GM19043 (cell line): ENCODE measurements at regions not wholly inside any gene's neighbourhood (a gene's known extent, or its start where the extent isn't known, plus 50 kb on each side); places are given as distances from the start of the nearest gene placed in this dataset.
A peak's percentile ranks its signal among the peaks of the same experiment; 100 is the strongest.
"Not testable (repeated sequence)": the region's sequence is repeated elsewhere in the genome, so short reads cannot be mapped to it uniquely, and the experiment has no call there.

Experiments used
- ATAC-seq: cut with Tn5 transposase; IDR thresholded peaks from one replicate; pipeline ENCODE4 v1.9.1; 2021; ENCODE audit warnings: low read depth; ENCODE audit not compliant: unreplicated experiment

DNA sequence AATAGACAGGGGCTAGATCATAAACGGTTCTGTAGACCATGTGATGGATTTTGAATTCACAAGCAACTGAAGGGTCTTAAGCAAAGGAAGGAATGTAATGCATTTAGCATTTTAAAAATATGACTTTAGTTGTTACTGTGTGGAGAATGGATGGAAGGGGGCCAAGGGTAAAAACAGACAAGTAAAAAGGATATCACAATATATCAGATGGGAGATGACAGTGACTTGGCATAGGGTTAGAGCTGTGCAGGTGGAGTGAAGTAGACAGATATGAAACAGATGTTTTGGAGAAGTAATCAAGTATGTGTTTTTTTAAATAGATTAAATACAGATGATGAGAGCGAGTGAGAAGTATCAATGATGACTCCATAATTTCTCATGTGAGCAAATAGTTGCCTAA, 1116.0 kb upstream of the TENM3 start:
- ATAC-seq: no peak

DNA sequence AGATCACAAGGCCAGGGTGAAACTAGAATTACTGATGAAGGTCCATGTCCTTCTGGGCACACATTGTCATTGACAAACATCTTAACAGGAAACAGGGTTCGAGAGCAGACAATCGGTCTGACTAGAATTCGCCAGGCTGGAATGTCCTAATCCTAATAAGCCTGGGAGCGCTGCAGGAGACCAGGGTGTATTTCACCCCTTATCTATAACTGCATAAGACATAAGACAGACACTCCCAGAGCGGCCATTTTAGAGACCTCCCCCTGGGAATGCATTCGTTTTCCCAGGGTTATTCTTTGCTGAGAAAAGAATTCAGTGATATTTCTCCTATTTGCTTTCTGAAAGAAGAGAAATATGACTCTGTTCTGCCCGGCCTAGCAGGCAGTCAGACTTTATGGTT, 1112.9 kb upstream of the TENM3 start:
- not testable (repeated sequence) for ATAC-seq

DNA sequence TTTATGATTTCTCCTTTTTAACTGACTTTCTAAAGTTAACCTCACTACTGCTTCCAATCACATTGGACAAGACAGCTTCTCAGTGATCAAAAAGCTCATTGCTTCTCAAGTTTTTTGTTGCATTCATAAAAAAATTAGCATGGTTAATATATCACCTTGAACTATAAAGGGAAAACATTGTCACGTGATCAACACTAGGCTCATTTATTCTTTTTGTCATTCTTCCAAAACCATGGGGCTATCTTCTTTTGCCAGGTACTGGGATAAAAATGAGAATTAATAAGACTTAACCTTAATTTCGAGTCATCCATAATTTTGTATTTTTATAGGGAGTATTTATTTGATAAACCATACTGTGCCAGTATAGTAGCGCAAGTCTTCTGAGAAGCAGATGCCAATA, 1105.9 kb upstream of the TENM3 start:
- ATAC-seq: no peak

DNA sequence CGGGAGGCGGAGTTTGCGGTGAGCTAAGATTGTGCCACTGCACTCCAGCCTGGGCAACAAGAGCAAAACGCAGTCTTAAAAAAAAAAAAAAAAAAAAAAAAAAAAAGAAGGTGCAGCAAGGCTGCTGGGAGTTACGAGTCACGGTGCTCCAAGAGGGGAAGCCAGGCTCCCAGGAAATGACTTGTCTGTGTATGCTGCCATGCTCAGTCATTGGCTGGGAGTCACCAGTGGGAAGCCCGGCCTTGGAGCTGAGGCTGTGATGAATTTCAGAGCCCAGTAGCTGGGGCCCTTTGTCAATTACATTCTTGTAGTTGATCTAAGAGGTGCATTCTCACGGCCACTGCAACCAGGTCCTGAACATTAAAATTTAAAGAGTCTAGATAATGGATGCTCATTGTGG, 1105.1 kb upstream of the TENM3 start:
- ATAC-seq: no peak

DNA sequence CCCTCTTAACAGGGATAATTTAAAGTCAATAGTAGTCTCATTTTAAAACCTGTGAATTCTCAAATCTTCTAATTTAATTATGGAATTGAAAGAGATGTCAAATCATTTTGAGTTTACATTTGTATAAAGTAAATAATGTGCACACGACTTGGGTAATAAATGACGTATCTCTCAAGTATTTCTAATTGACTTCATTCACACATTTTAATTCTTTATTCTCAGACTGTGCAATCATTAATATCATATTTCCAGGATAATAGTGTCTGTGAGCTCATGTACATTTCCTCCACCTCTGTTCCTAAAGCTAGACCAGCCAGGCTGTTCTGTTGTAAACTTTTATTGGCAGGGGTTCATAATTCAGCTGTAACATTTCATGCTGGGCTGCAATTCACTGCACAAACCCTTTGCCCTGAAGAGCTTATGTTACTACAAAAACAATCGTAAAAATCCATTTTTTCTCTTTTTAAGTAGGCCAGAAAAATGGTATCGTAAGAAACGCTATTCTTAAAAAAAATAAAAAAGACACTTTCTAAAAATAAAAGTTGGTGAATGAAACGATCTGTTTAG, 1103.1 kb upstream of the TENM3 start:
- ATAC-seq: no peak

DNA sequence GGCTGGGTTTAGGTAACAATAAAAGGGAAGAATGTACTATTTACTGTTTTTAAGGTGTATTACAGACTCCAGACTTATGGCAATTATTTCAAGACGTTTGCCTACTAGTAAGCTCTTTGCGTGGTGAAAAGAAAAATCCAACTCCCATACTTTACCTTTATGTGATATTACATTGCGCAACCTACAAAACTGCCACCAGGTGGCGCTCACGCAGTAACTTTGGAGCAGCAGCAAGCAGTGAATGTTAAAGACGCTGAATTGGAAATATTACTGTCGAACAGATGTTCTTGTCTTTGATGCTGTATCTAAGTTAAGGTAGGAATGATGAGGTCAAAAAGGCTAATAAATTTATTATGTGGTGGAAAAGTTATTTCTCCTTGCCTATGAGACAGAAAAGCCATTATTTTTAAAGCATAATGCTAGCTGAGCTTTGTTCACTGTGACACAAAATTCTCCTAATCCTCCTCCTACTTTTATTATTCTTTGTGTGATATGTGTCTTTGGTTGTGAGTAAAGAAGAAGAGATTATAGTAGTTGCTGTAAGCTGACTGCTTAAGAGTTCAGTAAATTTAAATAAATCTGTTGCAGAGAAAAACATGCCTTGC, 1099.8 kb upstream of the TENM3 start:
- peak; percentile 93 for ATAC-seq

DNA sequence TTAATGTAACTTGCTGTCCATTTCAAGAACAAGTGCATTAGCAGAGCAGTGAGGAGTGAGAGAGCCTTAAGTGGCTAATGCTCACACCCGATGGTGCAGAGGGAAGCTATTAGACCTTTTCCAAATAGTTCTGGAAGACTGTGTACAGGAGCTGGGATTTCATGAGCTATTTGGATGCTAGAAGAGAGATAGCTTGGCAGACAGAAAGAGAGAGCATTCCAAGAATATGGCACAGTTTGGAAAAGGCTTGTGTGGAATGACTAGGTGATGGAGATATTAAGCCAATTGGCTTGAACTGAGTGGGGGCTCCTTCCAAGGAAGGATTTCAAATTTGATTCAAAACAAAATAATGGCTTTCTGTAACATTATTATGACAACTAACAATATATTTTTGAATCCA, 1097.2 kb upstream of the TENM3 start:
- ATAC-seq: no peak

DNA sequence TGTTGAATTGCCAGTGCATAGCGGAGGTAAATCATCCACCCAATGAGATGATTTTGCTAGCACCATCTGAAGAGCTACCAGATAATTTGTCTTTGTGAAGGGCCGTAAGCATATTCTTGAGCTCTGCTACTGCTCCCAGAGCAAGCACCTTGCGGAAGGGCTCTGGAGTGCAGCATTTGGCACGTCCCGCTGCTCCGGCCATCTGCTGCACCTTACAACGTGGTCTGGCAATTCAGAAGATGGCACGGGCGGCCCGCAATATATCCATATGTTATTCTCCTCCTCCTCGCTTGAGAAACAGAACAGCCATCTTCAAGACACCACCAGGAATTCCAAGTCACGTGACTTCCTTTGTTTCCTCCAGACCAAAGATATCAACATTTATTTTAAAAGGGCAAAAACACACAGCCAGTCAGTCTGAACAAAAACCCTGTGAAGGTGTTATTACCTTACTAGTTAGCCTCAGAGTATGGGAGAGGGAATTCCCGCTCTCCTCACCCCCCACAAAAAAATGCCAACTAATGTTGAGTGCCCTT, 1095.7 kb upstream of the TENM3 start:
- ATAC-seq: no peak

DNA sequence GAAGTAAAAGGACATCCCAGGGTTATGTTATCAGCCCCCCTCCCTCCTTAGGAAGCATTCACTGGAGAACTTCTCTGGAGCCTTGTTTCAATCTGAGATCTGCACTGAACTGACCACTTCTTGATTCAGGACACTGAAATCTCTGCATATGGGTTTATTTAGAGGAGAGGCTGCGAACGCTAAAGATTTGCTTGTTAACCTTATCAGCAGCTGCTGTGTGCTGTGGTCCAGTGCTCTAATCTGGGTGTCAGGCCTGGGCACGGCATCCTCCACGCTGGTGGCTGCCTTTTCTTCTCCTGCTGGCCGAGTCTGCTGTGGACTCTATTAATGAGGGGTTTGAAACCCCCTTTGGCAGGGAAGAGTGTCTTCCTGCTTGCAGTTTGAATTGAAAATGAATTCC, 1094.7 kb upstream of the TENM3 start:
- no peak for ATAC-seq

DNA sequence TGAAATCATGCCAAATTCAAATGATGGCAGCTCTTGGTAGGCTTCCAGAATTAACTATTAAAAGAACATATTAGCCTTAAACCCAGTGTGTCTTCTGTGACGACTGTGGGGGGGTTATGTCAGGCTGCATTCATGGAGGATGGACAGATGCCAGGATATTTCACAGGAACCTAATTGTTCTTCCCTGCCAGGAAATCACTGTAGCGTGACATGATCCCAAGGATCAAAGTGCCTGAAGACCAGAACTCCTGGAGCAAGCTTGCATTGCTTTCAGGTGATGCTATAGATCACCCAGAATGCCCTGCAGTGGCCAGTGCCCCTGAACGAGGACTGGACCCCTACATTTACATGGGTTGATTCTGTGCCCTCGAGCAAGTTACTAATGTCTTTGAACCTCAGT, 1093.0 kb upstream of the TENM3 start:
- ATAC-seq: no peak

DNA sequence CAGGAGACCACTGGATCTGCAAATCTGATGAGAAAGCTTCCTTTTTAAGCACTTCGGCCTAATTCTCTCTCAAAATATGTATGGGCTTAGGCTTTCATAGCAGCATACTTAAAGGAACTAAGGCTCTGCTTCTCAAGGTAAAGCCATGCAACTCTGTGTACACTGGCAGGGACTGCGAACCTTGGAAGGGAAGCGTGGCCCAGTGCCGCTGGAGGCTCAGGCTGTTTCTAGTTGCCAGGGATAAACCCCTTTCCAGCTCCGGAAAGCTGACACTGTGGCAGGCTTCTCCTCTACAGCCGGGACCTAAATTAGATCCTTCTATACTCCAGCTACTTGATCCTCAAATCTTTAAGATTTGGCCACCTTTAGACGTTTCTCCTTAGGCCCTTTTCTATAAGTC, 1091.3 kb upstream of the TENM3 start:
- no peak for ATAC-seq

DNA sequence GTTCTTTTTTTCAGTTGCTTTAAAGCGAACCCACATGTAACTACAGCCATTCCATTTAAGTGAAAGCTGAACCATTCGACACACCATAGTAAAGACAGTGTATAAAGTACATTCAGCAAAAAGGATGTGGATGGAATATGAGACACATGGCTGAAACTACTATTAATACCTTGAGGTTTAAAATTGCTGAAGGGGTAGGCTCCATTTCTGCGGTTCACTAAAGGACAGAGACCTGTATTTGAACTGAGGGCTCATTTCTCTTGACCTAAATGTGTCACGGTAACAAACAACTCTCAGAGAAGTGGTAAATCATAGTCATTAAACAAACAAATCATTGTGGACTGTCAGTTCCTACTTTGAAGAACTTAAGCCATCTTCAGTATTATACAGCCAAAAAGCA, 1085.6 kb upstream of the TENM3 start:
- no peak for ATAC-seq

DNA sequence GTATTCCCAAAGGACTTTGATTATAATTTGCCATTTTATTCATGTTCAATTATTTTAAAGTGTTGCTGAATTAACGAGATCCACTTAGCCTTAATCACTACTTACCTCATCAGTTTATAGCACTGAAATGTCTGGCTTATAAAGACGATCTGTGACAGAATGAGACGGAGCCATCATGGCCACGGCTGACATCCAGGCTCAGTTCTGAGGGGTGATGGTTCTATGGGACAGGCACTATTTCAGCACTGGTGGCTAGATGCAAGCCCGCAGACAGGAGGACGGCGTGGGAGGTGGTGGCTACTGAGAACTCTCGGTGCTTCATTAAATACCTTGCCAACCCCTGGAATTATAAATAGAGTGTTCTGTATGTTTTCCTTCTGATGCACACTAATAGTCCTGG, 1084.2 kb upstream of the TENM3 start:
- ATAC-seq: no peak

DNA sequence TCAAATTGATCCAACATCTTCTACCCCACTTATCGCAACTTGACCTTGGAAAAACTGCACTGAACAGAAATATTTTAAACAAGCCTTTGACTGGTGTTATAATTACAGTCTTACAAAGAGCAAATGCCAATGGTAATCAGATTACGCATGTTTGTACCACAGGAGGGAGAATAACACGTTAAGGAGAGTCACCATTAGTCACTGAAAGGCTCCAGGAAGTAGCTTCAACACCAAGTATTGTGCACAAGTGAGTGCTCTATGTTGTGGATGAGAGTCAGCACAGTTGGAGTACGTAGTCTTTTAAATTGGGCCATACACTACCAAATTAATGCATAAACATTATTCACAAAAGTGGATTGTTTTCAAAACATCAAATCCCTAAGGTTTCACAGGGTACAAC, 1081.5 kb upstream of the TENM3 start:
- ATAC-seq: no peak

DNA sequence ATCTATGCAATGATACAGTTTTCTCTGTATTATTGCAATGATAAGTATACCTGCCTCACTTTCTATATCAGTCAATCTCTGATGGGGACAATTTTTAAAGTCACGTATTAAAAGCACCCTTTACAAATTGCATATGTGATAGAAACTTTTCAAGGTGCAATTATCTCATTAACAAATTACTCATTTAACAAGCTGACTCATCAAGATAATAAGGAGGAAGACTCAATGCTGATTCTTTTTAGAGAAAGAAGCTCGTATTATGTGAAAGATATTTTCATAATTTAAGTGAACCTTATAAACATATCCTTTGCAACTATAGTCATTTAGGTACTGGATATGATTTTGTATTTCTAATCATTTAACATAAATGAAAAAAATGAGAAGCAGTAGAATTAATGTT, 1080.9 kb upstream of the TENM3 start:
- no peak for ATAC-seq

DNA sequence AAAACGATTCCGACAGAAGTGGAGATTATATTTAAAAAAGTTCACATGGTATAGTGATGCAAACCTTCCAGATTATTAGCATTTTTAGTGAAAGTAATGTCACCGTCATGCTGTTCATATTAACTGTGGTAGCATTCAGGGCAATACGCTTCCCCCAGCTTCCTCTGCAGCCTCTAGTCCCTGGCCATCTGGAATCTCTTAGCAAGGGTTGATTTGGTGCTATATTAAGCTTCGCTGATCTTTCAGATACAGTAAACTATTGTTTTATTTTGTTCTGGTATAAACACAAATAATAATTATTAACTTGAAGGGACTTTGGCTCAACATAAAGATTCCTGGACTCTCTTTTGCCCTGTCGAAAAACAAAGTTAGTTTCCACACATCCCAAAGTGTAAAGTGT, 1080.5 kb upstream of the TENM3 start:
- no peak for ATAC-seq

DNA sequence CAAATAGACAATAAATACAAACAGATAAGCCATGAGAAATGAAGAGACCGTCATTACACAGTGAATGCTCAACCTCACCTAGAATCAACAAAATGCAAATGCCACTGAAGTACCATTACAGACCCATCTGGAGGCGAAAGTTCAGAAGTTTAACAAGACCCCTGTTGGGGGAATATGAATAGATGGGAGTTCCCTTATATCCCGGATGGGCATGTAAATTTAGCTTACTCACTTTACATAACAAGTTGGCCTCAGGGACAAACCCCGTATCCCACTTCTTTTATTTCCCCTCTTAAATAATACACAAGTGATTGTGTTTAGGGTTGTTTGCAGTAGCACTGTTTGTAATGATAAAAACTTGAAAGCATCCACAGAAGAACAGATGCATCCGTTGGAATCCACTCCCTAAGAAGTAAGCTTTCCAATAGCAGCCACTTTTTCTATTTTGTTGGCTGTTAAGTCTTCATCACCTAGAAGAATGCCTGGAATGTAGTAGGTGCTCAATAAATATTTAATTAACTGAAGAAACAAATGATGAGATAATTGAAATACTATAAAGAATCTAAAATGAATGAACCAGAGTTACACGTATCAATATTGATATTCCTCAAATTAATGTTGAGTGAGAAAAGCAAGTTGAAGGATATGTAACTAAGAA, 1076.3 kb upstream of the TENM3 start:
- ATAC-seq: no peak

DNA sequence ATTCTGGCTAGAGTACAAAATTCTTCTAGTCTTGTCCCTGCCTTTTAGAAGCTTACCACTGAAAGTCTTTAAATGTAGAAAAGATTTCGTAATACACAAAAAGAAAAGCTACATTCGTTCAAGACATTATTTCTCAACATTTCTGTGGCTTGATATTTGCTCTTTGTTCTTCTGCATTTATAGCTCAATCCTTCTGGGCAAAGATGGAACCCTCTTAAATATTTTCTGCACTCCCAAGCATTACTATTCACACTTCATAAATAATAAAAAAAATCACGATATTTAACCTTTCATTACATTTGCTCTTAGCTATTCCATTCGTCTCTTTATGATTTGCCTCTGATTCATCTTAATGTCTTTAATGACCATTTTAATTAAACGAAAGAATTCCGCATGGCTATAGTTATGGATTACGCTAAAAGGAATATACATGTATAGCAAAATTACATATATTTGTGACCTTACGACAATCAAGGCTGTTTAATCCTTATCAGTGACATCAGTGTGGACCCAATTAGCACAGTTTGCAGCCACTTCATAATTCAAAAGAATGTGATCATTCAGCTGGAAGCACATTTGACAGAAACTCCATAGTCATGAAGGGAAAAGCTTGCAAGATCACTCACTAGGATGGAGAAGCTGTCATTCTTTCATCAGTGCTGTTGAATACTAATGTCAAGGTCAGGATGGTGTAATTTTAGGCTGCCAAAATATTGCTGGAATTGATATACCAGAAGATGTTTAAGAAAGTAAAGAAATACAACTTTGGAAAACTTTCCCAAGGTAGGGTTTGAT, 1075.0 kb upstream of the TENM3 start:
- ATAC-seq: no peak

DNA sequence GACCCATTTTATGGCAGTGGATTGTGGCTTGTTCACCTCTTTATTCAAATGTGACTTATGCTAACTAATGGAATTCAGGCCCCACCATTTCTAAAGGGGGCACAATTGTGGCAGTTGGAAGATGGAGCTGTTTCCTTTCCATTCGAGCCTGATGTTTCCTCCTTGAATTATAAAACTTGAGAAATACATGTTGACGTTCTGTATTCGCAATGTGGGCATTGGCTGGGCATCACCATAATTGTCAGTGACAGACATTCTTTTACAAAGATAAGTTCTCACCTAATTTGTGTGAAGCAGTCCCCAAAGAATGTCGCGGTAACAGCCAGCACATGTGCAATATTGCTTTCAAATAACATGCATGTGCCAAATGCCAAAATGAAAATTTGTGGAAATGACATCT, 1070.2 kb upstream of the TENM3 start:
- ATAC-seq: no peak

DNA sequence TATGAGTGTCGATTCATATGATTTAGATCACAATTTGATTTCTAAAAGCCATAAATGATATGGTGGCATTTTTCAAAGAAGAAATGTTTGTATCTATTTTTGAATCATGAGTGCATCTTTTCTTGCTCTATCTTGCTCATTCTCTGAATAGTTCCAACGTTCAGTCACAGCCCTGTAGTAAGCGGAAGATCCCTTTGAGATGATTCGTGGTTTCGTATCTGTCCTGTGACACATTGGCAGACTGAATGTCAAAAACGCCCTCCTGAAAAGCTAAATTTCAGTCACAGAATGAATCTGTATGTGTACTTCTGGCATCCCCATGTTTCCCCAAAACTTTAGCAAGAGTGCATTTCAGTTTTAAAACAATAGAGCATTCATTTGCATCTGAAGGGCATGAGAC, 1066.9 kb upstream of the TENM3 start:
- ATAC-seq: no peak

DNA sequence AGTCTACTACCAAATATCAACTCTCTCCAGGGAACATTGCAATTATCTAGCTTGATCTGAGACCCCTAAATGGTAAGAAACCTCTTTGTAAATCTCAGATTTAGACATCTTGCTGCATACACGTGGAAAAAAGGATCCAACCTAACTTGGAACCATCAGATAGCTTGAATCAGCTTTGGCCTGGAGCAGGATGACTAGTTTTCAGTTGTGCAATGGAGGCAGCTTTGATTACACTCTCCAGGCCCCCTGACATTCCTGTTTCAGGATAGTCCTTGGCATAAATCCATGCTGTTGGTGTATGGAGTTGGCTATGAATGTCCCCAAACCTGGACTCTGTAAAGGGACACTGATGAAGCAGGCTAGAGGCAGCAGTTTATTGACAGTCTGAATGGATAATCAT, 1061.9 kb upstream of the TENM3 start:
- ATAC-seq: no peak
